ENCODE measurements at regions not wholly inside any gene's neighbourhood (a gene's known extent, or its start where the extent isn't known, plus 50 kb on each side); places are given as distances from the start of the nearest gene placed in this dataset.

- FAIRE-seq = no peak
- no peak for DNase-seq (ENCODE audit: insufficient read length, low spot score)
Measured at GRCh38 chr2:3138621-3139020, 239.0 kb downstream of the EIPR1 start.

- no peak for FAIRE-seq
Measured at GRCh38 chr2:3137651-3138300, 239.8 kb downstream of the EIPR1 start.

GRCh38 chr2:3135676-3136075, 241.9 kb downstream of the EIPR1 start:
- DNase-seq (ENCODE audit: insufficient read length, low spot score) (no peak), FAIRE-seq (no peak)

More at GRCh38 chr2:3137651-3138300, 239.8 kb downstream of the EIPR1 start:
- DNase-seq (ENCODE audit: insufficient read length, low spot score) = no peak

DNA sequence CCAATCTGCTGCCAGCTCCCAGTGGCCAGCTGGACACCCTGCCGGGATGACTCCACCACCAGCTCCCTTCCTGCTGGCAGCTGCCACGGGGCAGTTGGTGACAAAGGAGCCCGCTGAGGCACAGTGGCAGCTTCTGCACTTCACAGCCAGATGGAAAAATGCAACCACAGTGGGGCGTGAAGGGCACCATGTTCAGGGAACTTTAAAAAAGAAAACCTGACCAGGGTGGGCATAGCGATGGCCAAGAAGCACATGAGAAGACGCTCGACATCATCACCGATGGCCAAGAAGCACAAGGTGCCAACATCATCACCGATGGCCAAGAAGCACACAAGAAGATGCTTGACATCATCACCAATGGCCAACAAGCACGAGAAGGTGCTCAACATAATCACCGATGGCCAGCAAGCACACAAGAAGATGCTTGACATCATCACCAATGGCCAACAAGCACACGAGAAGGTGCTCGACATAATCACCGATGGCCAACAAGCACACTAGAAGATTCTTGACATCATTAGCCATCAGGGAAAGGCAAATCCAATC, 243.5 kb downstream of the EIPR1 start:
- no peak for DNase-seq (ENCODE audit: insufficient read length, low spot score)
- FAIRE-seq = no peak

- FAIRE-seq (no peak), DNase-seq (ENCODE audit: insufficient read length, low spot score) (no peak)
Measured at GRCh38 chr2:3132966-3133365, 244.7 kb downstream of the EIPR1 start.

- FAIRE-seq = no peak
- no peak for DNase-seq (ENCODE audit: insufficient read length, low spot score)
Measured at GRCh38 chr2:3132466-3132865, 245.2 kb downstream of the EIPR1 start.

DNA sequence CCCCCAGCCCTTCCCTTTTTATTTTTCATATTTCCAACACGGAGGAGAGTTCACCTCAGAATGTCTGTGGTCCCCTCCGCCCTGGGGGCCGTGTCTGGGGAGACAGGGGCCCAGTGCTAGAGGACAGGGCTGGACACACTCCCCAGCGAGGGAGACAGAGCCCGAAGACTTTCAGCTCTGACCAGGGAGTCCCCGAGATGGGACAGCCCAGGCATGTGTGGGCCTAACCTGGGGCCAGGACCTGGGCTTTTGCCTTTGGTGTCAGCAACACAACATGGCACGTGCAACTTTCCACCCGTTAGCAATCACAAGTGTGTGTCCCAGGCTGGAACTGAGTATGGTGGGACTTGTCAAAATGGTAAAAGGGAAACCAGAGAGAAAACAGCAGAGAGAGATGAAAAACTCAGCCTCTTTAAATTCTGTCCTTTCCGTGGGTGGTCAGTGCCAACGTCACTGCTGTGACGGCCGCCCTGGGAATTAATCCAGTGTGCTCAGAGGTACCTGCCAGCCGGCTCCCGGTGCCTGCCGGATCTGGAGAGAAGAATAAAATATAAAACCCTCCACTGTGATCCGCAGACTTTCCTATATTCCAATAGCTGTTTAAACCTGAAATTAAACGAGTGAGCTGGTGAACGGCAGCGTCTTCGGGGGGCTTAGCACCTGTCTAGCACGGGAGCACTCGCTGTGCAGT, 245.8 kb downstream of the EIPR1 start:
- FAIRE-seq = no peak
- DNase-seq (ENCODE audit: insufficient read length, low spot score) = no peak

DNA sequence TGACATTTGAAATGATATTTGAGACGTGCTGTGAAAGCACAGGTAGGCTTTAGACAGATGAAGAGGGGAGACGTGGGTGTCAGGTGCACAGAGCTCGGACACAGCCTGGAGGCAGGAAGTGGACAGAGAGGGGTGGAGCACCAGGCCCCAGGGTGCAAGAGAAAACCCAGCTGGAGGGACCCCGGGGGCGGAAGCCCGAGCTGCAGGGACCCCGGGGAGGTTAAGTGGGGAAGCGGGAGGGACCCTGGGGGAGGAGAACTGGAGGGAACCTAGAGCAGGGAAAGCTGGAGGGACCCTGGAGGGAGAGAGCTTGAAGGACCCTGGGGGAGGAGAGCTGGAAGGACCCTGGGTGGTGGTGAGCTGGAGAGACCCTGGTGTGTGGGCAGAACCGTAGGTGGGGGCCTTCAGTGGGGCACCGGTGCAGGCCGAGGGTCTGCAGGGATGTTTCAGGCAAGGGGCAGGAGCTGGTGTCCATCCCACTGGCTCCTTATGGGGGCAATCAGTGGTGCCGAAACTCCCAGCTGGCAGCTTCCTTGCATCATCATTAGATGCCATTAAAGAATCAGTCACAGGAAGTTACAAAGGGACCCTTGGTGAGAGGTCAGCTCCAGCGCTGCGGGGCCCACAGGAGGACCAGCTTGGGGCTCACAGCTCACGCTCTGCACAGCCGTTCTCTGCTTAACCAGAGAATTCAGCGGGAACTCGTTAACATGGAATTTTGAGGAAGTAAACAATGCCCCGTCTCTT, 246.6 kb downstream of the EIPR1 start:
- DNase-seq (ENCODE audit: insufficient read length, low spot score) = no peak

DNA sequence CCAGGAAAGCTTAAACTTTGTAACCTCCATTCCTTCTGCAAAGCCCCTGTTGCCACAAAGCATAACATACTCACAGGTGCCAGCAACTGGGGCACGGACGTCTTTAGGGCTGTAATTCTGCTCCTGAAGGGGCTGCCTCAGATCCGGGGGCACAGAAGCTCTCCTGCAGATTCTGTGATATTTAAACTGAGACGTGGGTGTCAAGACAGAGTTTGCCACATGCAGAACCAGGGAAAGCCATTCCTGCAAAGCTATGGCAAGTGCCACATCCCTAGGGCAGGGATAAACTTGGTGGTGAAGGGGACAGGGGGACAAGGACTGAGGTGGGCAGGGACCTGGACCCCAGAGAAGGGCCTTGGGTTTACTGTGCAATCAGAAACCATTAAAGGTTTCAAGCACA, 247.2 kb downstream of the EIPR1 start:
- FAIRE-seq = no peak
- DNase-seq (ENCODE audit: insufficient read length, low spot score) = no peak

More for the DNA sequence above, 246.6 kb downstream of the EIPR1 start:
- FAIRE-seq = no peak

DNA sequence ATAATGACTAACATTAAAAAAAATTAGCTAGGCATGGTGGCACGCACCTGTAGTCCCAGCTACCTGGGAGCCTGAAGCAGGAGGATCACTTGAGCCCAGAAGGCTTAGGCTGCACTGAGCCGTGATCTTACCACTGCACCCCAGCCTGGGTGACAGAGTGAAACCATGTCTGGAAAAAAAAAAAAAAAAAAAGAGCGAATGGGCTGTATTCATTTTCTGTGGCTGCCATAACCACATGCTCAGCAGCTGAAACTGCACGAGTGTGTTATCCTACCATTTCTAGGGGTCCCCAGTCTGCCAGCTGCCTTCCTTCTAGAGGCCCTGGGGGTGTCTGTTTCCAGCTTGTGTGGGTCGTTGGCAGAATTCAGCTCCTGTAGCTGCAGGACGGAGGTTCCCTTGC, 247.8 kb downstream of the EIPR1 start:
- no peak for DNase-seq (ENCODE audit: insufficient read length, low spot score)
- FAIRE-seq = no peak

- DNase-seq (ENCODE audit: insufficient read length, low spot score) (no peak), FAIRE-seq (no peak)
Measured at GRCh38 chr2:3128786-3129185, 248.8 kb downstream of the EIPR1 start.

GRCh38 chr2:3127710-3128109, 249.9 kb downstream of the EIPR1 start:
- FAIRE-seq (no peak), DNase-seq (ENCODE audit: insufficient read length, low spot score) (no peak)

DNA sequence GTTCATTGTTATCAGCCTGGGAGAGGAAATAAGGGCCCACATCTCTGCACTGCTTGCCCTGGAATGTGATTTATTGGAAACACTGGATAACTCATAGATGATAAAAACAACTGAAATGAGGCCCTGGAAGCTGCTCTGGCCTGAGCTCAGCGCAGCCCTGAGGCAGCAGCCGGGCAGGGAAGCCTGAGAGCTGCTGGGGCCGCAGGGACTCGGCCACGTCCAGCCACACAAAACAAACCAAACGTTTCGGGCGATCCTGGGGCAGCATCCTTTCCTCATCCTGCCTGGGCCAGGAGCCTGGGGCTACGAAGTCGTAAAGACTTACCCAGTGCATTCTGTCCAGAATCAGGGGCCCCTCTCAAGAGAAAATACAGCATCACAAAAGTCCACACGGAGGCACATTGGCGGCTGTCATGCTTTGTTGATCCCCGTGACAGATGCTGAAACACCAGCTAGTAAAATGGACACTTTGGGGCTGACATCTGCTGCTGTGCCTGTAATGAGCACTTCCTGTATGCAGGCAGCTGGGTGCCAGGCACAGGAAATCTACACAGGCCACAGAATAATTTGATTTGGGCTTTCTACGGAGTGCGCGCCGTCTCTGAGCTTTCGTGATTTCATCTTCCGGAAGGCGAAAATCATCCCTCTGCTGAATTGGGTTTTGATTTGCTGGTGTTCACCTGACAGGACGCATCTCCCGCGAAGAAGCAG, 250.6 kb downstream of the EIPR1 start:
- DNase-seq (ENCODE audit: insufficient read length, low spot score) = no peak

DNA sequence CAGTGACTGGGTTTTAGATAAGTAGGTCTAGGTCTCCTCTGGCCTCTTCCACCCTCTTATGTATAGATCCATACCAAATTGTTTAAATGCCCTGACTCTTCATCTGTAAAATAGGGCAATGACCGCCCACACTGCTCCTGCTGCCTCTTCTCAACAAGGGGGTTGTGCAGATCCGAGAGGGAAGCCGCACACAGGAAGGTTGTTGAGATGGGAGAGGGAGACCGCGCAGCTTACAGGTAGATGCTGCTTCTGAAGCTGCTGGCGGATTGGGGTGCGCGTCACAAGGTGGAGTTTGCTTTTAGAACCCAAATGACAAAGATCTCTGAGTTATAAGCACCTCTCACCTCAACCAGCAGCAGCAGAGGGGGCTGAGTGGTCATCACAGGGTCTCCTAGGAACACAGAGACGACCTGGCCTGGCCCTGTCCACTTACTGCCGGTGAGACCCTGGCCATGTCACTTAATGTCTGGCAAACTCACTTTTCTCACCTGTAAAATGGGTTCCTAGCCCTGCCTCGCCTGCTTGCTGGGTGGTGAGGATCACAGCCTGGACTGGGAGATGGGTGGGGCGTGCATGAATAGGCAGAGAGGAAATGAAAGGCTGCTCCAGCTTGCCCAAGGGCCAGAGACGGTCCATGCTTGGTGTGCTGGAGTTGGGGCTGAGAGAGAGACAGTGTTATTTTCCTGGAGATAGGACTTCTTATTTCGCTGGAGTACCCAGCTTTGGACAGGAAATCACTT, 251.3 kb downstream of the EIPR1 start:
- FAIRE-seq (no peak), DNase-seq (ENCODE audit: insufficient read length, low spot score) (no peak)

More for the DNA sequence above, 250.6 kb downstream of the EIPR1 start:
- FAIRE-seq = no peak

DNA sequence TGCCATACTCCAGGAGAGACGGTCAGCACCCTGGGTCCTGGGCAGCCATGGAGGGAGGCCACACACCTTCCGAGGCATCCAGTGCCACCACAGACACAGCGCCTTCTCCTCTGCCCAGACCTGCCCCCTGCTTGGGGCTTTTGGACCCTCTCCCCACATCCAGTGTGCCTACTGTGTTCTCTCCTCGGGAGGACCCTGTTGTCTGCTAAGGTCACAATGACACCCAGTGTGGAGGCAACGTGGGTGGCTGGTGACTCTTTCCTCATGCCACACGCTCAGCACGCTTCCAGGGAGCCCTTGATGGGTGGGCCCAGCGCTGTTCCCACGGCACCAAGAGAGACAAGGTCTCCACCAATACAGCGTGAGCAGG, 251.9 kb downstream of the EIPR1 start:
- no peak for DNase-seq (ENCODE audit: insufficient read length, low spot score)
- FAIRE-seq = no peak

DNA sequence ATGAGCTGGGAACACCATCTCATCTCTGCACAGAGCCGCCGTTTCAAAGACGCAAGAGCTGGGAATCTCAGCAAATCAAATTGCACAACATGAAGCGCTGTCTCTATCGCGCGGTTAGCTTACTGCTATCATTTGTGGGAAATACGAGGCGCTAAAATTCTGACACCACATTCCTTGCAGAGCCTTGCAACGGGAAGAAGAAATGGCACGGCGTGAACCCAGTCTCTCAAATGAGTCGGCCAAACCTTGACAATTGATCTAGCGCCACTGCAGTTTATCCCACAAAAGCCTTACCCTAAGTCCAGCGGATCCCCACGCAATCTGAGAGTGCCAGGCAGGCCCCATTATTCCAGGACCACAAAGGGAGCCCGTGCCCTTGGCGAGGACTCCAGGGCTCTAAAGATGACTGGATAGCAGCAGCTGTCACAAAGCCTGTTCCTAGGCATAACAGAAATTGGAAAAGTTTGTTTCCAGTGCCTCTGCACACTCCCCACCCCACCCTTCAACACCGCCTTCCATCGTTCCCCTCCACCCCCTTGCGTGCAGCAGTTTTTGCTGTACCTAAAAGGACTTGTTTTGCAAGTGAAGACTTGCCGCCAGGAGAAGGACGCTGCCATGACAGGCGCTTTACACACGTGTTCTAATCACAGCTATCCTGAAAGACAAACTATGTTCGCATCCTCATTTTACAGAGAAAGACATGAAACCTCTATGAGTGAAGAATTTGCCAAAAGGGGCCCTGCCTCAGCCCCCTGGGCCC, 252.4 kb downstream of the EIPR1 start:
- no peak for FAIRE-seq

GRCh38 chr2:3122525-3122924, 255.1 kb downstream of the EIPR1 start:
- DNase-seq (ENCODE audit: insufficient read length, low spot score) (no peak), FAIRE-seq (no peak)

More for the DNA sequence above, 252.4 kb downstream of the EIPR1 start:
- no peak for DNase-seq (ENCODE audit: insufficient read length, low spot score)

DNA sequence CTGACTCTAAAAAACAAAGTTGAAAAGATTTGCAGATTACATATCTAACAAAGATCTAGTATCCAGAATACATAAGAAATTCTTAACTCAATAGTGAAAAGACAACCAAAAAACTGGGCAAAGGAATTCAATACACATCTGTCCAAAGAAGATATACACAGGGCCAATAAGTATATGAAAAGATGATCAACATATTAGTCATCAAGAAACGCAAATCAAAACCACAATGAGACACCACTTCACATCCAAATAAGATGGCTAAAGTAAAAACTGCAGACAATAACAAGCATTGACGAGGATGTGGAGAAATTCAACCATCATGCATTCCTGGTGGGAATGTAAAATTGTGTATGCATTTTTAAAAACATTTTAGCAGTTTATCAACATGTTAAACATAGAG, 256.0 kb downstream of the EIPR1 start:
- no peak for FAIRE-seq

GRCh38 chr2:3117650-3118216, 259.9 kb downstream of the EIPR1 start:
- DNase-seq (ENCODE audit: insufficient read length, low spot score) (no peak), FAIRE-seq (no peak)

More for the DNA sequence above, 256.0 kb downstream of the EIPR1 start:
- no peak for DNase-seq (ENCODE audit: insufficient read length, low spot score)

Data from GM19239 (cell line).